Fibroblast of upper back skin (primary cell): ENCODE measurements at regions not wholly inside any gene's neighbourhood (a gene's known extent, or its start where the extent isn't known, plus 50 kb on each side); places are given as distances from the start of the nearest gene placed in this dataset.

Experiments used
- DNase-seq: peaks from one replicate; pipeline ENCODE4 v3.0.0-alpha.2; 2013

DNA sequence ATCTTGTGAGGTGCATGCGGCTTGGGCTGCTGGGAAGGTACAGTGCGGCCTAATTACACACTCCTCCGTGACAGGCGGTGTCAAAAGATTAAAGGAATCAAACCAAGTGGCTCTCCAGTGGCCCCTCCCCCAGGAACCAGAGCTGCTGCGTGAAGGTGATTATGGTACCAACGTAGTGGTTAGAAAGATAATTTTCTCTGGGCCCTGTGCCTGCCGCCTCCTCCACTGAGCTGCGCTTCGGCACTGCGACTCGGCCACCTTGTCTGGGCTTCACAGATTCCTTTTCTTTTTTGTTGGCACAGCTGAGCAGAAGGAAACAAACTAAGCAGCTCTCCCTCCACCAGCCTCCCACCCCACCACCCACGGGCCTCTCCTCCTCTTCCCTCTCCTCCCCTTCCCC, 113.2 kb upstream of the SDK2 start:
- no peak for DNase-seq

DNA sequence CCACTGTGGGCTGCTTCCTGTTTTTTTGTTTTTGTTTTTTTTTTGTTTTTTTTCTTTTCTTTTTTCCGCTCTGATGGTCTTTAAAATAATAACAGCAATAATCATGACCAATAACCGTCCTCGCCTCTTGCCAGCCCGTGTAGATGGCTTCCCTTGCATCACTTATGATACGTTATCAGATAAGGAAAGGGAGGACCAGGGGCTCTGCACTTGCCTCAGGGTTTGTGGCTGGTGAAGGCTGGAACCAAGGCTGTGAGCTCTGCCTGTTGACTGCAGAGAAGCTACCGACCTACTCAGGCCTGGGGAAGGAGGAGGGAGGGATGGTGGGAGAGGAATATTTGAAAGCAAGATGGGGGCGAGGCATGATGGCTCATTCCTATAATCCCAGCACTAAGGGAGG, 114.0 kb upstream of the SDK2 start:
- DNase-seq, result no peak

DNA sequence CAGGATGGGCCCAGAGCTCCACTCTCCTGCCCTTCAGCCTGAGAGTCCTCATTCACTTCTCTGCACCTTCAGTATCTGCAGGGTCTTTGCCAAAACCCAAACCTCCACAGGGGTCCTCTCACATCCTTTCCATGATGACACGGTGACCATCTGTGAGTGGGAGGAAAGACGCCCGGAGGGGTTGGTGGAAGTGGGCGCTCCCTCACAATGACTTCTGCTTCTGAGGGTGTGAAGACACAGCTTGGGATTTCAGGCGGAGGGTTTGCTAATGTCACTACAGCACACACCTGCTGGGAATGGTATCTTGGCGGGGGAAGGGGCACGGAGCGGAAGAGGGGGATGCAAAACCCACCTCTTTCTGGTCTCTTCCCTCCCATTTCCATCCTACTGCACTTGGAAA, 115.1 kb upstream of the SDK2 start:
- DNase-seq, result no peak

DNA sequence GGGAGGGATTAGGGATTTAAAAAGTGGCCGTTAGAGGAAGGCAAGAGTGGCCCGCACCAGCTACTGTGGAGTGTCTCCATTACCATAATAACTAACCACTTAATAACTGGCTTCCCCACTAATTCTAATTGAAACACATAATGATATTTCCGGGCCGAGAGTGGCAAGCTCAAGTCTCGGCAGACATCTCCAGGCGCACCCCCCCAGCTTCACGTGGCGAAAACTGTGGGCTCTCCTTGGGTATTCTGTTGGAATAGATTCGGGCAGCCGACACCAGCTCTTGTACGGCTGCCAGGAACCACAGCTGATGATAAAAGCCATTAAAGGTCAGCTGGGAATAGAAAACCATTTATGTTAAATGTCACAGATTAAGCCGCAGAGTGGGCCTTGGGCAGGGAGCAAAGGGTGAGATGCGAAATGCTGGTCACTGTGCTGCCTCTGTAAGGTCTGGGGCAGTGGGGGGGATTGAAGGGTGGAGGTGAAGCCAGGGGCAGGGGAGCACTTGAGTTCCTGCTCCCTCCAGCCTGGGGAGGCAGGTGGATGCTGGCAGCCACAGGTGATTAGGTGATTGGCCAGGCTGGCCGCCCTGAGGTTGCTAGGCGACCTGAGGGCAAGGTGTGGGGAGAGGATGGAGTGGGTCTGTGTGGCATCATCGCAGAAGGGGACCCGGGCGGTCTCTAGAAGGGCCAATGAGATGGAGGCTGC, 115.6 kb upstream of the SDK2 start:
- DNase-seq, result no peak

DNA sequence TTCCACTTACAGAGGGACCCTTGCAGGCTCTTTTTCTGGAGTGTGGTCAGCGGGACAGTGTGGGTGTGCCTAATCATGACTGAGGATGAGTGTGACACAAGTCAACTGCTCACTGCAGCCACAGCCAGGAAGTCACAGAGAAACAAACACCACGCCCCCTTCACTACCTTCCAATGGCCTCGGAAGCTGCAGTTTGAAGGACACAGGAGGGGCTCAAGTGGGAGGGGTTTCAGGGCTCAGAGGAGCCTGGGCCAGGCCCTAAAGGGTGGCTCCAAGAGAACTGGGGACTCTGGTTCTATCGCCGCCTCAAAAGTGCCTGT, 116.2 kb upstream of the SDK2 start:
- DNase-seq, result no peak

DNA sequence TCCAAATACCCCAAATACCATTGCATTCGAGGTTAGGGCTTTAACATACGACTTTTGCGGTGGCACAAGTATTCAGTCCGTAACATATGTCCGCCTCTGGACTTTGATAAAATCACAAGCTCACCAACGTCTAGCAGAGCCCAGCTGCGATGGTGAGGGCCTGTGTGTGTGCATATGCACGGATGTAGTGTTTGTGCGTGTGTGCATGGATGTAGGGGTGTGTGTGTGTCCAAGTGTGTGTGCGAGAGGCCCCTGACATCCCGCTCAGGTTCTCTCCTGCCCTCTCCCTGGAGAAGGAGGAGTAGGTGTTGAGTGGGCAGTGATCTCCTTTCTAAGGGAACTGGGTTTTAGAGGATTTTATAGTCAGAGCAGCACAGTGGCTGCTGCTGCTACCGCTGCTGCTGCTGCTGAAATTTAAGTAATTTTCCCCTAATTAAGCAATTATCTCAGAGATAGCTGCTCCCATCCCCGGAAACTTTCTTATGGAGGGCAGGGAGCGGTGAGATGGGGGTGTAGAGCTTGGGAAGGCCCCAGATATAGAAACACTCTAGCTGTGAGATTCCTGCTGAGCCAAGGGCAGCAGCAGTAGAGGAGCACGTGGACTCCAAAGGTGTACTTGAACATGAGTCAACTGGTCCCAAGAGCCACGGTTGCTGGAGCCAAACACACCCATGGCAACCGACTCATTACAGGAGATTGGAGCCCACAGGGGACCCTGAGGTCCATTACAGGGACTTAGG, 121.7 kb upstream of the SDK2 start:
- no peak for DNase-seq

DNA sequence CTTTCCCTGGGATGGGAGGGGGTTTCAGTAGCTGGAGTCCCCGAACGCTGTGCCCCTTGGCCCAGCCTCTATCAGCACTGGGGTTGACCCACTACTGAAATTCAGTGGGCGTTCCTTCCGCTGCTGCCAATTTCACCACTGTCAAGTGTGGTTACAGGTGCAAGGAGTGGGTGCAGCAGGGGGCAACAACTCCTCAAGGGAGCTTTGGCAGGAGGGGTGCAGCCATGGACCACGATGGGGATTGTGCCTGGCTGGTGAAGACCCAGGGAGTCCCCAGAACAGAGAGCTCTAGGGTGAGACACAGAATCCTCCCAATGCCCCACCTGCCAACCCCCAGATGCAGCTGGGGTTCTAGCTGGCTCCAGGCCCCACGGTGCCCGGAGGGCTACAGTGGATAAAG, 123.5 kb upstream of the SDK2 start:
- no peak for DNase-seq

DNA sequence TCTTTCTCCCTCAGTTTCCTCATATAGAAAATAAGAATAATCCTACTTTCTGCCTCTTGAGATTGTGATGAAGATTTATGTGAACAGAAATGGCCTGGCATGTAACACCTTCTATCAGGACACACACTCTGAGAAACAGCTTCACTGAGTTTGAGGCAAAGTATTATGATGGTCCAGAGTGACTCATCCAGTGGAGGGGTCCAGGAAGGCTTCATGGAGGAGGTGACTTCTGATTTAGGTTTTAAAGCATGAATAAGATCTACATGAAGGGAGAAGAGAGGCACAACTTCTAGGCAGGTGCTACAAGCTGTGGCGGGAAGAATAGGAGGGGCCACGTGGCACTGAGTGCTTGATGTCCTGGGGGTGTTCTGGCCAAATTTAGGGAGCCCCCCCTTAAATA, 124.4 kb upstream of the SDK2 start:
- no peak for DNase-seq

DNA sequence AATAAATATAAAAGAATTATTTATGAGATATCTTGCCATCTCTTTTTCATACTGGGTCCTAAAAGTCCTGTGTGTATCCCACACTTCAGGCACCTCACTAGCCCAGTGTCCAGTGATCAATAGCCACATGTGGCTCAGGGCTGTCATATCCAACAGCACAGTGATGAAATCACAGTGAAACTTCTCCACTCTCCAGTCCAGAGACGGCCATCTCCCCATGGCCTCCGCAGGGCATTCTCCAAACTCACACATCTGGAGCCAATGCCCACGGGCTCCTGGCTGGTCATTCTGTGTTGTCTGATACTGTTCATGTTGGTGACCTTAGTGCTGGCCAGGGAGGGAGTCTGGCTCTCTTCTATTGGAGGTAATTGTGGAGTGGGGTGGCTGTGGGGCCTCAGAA, 125.2 kb upstream of the SDK2 start:
- DNase-seq, result no peak

DNA sequence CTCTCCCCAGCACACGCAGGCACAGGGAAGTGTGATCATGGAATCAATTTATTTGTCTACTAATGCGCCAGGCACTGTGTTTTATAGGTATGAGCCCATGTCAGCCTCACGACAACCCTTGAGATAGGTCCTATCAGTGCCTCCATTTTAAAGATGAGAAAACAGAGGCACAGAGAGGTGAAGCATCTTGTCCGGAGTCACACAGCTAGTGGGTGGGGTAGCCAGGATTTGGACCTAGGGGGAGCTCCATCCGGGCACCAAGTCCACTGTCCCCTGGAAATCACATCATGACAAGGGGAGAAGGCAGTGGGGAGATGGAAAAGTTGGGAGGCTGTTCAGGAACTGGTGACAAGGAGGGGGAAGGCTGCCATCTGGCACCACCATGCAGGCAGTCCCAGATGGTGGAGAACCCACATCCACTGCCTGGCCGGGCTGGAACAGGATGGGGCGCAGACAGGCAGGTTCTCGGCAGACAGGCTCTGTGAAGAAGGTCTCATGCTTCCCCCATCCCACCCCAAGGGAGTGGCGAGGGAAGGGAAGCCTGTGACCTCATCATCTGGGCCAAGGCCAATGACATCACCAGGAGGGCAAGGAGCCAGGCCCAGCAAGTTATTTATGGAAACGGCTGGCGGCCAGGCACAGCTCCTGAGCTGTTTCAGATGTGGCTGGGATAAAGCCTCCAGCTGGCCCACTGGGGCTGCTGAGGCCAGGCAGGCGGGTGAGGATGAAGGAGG, 126.0 kb upstream of the SDK2 start:
- peak; percentile 94 for DNase-seq

DNA sequence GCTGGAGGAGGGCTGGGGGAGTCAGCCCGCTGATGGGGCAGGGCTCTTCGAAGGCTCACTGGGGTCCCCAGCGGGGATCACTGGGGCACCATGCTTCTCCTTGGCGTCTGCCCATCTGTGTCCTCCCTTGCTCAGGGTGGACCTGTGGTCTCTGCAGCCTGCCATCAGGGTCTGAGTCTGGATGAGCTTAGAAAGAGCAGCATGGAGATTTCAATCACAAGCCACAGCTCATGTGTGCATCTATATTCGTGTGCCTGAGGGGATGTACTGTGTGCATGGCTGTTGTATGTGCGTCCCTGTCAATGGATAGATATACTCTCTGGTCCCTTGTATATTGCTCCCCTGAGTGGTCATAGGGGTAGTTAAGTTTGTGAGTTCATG, 126.6 kb upstream of the SDK2 start:
- DNase-seq, result no peak

DNA sequence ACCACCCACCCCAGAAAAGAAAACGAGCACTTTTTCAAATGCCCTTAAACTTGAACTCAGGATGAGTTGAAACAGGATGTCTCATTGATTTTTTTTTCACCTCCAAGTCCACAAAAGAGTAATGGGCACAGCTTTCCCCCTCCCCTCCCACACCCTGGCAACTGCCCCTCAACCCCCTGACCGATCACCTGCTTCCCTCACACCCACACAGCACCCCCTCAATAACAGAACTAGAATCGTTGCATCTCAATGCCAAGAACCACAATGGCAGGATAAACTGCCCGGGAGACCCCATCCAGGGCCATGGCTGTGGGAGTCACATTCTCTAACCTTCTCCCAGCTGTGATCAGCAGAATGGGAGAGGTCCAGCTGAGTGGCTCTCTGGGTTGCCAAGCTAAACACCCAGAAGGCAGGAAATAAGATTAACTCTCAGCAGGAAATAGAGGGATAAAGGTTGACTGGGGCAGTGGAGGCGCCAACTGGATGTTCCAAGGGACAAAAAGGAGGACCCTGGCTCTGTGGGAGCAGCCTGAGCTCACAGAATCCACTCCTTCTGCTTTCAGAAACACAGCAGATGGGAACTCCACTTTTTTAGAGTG, 128.0 kb upstream of the SDK2 start:
- DNase-seq, result no peak

DNA sequence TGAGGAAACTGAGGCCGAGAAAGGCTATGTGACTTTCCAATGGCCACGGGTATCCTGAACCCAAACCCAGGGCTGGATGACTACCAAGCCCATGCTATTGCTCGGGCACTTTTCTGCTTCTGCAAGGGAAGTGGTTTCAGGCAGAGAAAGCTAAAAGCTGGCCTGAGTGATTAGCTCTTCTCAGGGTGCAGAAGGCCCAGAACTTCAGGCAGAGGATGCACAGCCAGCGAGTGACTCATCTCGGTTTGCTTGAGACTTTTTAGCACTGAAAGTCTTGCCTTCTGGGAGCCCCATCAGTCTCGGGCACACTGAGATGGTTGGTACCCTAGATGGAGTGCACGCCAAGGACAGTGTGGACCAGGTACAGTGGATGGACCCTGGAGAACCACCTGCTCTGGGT, 129.5 kb upstream of the SDK2 start:
- DNase-seq, result peak; percentile 30

DNA sequence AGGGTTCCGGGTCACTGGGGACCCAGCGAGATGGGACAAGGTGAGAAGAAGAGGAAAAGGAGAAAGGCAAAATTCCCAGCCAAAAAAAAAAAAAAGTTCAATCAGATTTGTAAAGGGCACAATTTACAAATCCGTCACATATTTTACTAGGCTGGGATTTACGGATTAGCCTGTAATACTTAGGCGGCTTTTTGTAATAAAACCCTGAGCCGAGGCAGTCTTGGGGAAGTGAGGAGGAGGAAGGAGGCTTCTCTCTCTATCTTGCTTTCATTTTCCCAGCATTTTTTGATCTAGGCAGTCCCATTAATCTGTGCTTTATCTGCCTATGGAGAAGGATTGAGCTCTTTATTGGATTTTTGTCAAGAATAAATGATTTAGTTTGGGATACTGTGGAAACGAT, 130.6 kb upstream of the SDK2 start:
- DNase-seq, result no peak

DNA sequence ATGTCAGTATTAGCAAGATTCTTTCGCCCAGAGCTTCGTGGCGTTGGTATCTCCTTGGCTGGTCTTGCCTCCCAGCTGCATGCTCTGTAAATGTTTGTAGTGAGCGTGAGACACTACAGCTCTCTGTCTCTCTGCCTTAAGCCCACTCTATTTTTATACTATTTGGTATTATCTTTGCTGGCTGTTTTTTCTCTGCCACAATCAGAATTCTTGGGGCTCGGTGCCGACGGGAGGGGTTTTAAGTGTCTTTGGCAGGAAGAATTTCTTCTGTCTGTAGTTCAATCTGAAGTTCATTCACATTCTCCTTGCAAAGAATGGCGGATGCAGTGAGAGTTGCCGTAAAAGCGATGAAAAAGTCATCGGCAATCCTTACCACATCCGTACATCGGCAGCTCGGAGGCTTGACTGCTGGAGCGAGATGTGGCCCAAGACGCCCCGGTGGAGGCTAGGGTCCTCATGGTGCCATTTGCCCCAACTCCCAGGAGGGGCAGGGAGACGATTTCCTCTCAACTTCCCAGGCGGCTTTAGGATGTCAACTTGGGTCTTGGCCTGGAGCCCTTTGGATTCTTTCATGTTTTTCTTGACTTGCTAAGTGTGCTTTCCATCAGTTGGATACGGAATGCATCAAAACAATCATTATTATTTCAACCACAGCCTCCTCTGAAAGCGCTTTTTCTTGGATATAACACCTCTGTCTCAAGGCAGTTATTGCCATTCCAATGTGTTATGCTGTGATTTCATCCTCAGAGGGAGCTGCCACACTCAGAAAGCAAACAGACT, 132.3 kb upstream of the SDK2 start:
- DNase-seq, result no peak

DNA sequence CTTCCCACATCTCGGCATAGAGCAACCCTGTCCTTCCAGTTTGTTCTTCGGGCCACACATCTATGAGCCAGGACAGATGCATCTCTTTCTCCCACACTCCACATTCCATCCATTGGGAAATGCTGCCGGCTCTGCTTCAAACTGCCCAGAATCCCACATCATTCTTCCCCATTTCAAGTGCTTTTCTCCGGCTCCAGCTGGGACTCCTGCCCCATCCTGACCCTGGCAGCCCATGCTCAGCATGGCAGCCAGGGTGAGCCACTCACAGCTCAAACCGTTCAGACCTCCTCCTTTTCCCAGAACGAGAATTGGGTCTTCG, 132.8 kb upstream of the SDK2 start:
- DNase-seq, result no peak

DNA sequence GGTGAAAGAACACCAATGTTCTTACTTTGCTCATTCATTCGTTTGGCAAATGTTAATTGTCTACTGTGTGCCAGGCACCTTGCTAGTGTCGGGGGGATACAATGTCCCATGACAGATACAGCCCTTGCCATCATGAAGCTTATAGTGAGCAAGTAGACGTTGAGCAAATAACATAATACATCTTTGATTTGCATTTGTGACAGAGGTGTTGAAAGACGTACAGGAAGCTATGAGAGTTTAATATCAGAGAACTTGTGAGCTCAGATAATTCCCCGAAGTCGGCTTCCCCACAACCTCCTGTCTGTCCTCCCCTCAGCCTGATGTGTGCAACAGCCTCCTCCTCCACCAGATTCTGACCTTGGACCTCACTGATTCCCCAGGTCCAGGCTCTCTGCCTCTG, 138.0 kb upstream of the SDK2 start:
- DNase-seq, result no peak

DNA sequence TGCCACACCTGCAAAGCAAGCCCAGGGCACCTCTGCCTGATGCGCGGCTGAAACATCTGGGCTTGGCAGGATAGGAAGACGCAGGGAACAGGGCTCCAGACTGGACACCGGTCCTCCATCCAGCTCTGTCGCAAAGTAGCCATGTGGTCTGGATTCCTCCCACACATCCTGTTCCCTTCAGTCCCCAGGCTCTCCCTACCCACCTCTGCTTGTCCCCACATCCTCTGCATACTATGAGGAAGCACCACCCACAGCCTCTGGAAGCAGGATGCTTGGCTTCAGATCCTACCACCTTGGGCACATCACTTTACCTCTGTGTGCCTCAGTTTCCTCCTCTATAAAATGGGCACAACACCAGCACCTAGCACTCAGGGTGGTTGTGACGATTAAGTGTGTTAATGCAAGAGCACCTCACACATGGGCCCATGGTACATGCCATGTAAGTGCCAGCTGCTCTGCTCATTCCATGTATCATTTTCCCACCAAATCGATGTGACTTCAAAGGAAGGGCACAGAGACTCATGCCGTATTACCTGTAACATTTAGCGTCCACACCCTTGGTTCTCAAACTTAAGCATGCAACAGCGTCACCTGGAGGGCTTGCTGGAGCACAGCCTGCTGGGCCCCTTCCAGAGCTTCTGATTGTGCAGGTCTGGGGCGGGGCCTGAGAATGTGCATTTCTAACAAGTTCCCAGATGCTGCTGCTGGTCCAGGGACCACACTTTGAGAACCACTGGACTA, 138.6 kb upstream of the SDK2 start:
- DNase-seq, result no peak

DNA sequence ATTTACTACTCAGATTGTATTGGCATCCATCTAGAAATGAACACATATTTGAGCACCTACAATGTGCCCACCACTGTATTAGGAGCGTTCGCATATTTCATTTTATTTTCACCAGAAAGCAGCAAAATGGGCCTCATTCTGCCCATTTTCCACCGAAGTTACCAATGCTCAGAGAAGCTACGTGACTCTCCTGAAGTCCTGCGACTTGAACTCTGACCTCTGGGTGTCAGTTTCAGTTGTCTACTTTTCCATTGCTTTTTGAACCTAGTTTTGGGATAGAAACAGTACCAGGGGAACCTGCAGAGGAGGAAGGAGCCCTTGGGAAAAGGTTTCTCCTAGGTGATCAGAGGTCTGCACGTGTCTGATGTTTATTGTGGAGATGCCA, 139.1 kb upstream of the SDK2 start:
- no peak for DNase-seq

DNA sequence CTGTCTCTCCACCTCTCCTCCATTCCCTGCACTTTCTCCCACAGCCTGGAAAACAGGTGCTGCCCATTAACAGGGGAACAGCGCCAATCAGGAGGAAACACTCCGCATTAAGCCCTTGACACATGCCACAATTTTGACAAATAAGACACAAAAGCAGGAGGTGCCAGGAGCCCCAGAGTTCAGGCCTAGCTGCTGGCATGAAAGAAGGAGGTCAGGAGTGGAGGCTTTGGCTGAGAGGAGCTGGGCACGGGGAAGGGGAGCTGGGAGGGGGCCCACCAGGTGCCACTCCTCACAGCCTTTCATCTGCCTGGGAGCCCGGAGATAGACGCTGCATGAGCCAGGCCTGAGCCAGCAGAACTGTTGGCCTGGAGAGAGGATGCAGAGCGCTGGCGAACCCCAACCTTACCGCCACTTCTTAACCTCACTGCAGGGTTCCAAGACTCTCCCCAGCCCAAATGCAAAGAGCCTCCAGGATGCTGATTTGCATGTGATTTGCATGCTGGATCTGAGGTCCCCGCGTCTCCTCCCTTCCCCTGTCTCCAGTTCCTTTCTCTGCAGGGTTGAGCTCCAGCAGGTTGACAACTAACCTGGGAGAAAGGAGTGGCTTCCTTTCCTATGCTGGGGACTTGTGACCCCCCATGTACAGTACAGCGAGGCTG, 139.8 kb upstream of the SDK2 start:
- DNase-seq, result no peak

DNA sequence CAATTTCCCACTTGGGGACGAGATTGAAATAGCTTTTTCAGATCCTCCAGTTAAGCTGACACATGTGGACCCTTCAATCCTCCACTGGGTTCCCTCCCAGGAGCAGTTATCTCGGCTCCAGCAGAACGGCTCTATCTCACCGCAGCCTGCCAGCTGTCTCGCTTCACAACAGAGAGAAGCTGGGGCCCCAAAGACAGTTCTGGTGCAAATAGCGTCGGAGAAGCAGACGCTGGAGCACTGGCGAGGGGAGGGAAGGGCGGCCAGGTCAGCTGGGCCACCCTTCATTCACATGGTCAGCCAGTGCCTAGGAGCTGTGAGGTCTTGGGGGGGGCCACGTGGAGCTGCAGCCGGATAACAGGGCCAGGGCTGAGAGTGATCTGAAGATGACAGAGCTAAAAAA, 141.3 kb upstream of the SDK2 start:
- DNase-seq, result no peak
